Activated CD4-positive, alpha-beta T cell treated with anti-CD3 and anti-CD28 coated beads, Interleukin-10, Interleukin-2, amounts not matched to agents 100 ng/mL and 50 ng/mL, durations not matched to agents 16 hours and 8 hours (primary cell): ENCODE measurements at regions not wholly inside any gene's neighbourhood (a gene's known extent, or its start where the extent isn't known, plus 50 kb on each side); places are given as distances from the start of the nearest gene placed in this dataset.
A peak's percentile ranks its signal among the peaks of the same experiment; 100 is the strongest.

Experiments used
- DNase-seq: peaks from one replicate; pipeline ENCODE4 v3.0.0-alpha.2; 2020

DNA sequence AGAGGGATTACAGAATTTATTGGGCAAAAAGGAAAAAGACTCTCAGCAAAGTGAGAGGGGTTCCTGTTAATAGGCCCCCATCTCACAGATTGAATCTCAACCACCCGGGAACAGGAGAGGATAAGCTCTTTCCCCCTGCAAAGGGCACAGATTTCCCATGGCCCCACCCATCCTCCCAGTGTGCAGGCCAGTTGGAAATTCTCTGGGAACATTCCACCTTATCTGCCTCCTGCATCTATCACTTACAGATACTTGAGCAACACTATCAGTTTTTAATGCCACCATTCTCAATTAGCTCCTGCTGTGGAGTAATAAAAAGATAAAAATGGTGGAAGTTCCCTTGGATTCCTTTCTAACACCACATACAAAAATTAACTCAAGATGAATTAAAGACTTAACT is 350.0 kb upstream of the BCHE start:
- DNase-seq, result no peak

DNA sequence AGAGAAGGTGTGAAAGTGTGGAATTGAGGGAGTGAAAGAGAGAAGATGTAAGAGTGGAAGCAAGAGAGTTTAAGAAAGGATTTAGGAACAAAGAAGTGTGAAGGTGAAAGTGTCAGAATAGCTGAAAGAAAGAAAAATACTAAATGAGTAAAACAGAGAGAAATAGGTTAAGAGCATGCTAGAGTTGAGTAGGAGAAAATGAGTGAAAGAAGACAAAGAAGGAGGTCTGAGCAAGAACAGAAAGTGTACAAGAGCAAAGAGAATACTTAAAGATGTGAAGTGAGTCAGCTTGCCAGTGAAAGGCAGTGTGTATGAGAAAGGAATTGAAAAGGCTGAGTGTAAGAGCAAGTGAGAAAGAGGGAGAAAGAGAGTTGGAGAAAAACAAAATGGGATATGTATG is 348.8 kb upstream of the BCHE start:
- DNase-seq, result peak; percentile 16

DNA sequence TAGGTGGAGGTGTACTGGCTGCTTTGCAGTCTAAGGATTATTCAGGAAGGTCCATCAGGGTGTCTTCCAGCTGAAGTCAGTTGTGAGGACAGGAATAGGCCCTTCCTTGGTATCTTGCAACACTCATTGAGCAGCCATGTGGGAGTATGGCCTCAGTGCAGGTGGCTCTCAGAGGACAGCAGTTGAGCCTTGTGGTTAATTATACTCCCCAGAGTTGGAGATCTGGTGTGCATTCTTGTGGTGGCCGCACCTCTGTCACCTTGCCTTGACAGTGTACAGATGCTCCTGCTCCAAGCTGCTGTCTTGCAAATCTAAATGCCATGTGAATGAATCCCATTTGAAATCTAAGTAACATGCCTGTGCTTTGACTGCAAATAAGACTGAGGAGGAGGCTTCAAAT is 339.9 kb upstream of the BCHE start:
- no peak for DNase-seq

DNA sequence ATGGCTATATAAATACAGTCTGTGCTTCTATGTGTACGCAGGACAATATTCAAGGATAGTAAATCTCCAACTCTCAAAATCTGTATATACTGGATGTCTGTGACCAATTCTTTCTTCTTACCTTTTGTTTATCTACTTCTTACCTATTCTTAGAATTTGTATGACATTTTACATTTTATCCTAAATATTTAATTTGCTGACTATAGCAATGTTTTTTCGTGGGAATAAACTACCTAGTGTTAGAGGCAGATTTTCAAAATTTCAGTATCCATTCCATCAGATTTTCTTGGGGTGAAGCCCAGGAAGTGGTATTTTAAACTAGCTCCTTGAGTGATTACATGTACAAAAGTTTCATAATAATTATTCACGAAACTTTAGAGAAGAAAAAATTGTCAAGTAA is 334.5 kb upstream of the BCHE start:
- no peak for DNase-seq

DNA sequence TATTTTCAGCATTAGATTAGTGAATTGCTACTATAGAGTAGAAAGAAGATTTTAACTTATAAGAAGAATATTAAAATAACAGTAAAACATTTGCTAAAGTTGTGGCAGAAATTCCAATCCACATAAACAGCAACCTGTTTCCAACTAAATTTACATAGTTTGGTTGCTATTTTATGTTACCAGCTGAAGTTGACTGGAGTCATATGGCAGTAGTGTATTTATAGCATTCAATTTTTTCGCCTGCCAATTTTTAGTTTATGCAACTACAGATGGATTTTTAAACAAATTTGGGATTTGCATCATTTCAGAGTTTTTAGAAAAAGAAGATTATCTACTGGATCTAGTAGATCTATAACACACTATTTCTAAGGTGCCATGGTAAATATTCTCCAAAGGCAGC is 332.5 kb upstream of the BCHE start:
- DNase-seq, result no peak

DNA sequence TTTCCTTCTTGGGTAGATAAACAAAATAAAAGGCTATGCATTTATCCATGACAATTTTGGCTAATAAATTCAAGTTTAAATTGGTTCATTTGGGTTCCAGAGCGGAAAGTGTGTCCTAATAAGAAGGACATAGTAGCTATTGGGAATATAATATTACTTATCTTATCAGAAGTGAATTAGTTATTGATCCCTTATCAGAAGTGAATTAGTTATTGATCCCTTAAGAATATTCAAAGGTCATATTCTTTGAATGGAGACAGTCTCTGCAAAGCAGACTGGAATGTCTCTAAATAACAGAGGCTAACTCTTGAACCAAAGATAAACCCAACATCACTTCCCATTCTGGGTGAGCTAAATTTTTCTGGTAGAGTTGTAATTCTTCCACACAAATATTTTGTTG is 290.7 kb upstream of the BCHE start:
- no peak for DNase-seq

DNA sequence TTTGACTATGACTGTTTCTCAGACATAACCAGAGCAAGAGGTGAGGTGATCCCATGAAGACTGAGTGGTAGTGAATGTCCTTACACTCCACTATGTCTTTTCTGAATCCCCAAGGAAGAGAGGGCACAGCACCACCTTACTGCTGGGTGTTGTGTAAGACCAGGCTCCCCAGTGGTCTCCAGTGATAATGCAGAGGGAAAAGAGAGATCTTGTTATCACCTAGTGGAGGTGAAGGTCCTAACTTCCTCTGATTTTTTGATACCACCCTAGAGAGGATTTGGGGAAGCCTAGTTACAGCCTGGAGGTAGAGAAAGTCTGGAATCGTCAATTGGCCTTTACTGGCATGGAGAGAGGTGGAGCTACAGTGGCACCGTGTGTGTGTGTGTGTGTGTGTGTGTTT is 288.0 kb upstream of the BCHE start:
- DNase-seq, result no peak

DNA sequence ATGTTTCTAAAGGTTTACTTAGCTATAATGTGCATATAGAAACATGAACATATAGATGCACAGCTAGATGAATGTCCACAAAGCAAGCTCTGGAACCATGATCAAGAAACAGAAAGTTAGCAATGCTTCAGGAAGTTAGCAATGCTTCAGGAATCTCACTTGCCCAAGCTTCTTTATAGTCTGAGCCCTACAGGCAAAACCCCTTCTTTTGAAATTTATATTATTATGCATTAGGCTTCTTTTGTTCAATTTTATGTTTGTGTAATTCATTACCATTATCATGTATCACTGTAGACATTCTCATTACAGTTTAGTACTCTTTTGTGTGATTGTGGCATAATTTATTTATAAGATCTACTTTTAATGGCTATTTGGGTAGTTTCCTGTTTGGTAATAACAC is 286.4 kb upstream of the BCHE start:
- no peak for DNase-seq

DNA sequence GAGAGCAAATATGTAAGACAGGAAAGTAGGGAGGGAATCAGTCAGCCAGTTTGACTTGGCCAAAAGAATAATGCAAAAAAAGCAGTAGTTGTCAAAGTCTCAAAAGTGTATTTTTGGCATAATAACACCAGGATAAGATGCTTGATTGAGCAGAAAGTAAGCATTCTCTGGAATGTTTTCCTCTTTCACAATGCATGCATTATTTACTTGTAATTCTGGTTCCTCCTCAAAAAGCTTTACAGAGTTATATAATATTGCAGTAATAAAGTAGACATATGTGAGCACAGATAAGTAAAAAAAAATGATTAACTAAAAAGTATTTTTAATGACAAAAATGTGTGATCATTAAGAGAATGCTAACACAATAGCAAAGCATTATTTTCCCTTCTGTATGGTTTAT is 285.9 kb upstream of the BCHE start:
- no peak for DNase-seq

DNA sequence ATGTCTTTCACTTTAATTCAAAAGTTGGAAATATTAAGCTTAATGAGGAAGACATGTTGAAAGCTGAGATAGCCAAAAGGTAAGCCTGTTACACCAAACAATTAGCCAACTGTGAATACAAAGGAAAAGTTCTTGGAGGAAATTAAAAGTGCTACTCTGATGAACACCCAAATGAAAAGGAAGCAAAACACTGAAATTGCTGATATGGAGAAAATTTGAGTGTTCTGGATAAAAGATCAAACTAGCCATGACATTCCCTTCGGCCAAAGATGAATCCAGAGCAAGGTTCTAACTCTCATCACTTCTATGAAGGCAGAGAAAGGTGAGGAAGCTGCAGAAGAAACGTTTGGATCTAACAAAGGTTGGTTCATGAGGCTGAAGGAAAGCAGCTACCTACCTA is 280.8 kb upstream of the BCHE start:
- no peak for DNase-seq

DNA sequence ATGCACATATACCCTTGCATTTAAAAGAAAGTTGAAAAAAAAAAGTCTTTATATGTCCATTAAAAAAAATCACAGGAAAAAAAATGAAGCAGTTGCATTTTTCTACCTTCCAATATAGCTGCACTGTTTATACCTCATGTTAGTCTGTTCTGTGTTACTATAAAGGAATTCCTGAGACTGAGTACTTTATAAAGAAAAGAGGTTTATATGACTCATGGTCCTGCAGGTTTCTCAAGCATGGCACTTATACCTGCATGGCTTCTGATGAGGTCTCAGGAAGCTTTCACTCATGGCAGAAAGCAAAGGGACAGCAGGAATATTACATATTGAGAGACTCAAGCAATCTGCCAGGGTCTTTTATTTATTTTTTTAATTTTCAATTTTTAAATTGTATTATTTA is 277.2 kb upstream of the BCHE start:
- no peak for DNase-seq

DNA sequence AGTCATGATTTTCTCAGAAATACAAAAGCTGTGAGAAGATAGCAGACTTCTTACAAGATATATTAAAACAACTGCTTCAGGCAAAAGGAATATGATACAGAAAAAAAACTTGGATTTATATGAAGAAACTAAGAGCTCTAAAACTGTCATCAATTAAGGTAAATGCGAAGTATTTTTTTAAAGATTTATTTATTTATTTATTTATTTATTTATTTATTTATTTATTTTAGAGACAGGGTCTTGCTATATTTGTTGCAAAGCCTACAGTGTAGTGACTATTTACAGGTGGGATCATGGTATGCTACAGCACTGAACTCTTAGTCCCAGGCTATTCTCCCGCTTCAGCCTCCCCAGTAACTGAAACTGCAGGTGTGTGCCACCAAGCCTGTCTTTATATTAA is 274.3 kb upstream of the BCHE start:
- no peak for DNase-seq

DNA sequence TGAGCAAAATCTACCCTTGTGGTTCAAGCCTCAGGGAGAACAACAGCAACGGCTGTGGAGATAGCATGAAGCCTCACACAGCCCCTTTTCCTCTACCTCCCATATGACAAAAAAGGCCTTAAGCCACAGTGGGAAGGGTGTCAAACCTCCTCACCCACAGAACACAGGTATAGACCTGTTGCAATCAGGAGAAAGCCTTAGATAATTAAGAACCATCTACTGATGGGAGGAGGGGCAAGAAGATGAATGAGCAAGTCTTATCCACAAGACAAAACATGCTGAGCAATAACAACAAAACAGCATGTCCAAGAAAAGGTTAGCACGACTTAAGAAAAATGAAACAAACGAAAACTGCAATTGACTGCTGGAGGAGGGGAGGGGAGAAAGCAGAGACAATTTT is 272.9 kb upstream of the BCHE start:
- no peak for DNase-seq

DNA sequence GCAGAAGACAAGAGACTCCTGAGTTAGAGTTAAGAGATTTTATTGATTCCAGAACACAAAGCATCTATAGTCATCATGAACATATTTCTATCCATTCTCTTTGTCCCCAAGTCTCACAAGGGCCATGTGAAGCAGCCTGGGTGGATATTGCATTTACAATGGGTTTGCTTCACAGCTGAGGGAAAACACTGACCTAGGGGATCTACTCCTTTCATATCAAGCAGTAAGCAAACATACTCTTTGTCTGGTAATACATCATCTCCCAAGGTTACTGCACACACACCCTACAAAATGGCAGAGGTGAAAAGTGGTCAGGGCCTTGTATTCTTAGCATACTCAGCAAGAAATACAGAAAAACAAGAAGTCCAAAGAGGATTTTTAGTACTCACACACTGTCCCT is 267.7 kb upstream of the BCHE start:
- DNase-seq, result no peak

DNA sequence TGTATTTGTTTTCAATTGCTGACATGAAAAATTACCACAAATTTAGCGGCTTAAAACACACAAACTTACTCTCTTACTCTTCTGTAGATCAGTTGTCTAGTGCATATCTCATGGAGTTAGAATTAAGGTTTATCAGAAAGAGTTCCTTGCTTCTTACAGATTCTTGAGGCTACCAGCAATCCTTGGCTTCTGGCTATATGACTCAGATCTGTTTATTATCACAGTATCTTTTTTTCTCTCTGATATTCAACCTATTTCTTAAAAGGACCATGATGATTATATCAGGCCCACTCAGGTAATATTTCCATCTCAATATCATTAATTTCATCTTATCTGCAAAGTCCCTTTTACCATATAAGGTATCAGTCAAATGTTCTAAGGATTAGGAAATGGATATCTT is 263.5 kb upstream of the BCHE start:
- no peak for DNase-seq

DNA sequence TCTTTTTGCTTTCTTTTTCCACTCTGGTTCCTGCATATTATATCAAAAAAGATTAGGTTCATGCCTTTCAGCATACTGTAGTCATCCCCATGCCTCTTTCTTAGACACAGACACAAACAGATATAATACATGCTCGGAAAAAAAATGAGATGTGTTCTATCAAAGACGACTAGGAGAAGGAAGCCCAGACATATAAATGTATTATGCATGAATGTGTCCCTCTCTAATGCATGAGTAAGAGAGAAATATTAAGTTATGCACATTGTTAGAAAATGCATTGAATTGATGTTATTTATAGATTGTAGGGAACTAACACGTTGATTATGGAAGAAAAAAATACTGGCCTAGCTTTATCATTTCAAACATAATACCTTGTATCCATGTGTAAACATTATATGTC is 252.4 kb upstream of the BCHE start:
- DNase-seq, result no peak

DNA sequence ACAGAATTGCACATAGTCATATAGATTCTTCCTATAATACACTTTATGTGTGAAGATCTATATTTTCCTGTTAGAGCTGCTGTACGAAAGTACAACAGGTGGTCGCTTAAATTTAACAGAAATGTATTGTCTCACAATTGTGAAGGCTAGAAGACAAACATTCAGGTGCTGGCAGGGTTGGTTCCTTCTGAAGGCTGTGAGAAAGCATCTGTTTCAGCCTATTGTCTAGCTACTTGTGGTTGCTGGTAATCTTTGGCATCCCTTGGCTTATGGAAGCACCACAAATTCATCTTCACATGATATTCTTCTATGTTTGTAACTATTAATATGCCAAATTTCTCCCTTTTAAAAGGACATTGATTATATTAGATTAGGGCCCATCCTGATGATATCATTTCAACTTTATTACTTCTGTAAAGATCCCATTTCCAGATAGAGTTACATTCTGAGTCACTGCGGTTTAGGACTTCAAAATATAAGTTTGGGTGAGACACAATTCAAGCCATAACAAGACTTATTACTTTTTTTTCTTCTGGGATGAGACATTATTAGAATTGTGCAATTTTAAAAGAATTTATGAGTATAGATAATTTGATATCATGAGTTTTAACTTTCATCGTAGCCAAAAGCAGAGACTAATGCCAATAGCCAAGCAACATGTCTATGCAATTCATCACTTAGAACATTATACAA is 248.1 kb upstream of the BCHE start:
- DNase-seq, result no peak

DNA sequence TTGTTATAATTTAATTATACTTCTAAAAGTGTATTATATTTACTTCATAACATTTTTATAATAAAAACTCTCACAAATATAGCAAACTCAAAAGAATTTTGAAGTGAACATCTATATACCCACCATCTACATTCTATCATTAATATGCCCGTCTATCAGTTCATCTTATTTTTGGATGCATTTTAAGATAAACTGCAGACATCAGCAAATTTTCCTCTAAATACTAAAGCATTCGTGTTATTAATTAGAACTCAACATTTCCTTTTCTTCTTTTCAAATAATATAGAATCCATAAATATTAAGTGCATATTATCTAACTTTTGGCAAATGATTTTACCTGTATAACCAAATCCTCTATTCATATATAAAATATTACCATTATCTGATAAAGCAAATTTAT is 242.9 kb upstream of the BCHE start:
- no peak for DNase-seq

DNA sequence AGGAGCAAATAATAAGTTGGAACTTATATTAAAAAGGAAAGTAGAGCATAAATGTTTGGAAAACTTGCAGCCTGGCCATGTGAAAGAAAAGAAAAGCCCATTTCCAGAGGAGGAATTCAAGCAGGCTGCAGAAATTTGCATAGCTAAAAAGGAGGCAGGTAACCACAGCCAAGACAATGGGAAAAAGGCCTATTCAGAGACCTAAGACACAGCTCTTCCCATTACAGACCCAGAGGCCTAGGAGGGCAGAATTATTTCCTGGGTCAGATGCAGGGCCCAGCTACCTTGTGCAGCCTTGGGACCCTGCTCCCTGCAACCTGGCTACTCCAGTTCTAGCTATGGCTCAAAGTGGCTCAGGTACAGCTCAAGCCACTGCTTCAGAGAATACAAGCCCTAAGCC is 234.6 kb upstream of the BCHE start:
- no peak for DNase-seq

DNA sequence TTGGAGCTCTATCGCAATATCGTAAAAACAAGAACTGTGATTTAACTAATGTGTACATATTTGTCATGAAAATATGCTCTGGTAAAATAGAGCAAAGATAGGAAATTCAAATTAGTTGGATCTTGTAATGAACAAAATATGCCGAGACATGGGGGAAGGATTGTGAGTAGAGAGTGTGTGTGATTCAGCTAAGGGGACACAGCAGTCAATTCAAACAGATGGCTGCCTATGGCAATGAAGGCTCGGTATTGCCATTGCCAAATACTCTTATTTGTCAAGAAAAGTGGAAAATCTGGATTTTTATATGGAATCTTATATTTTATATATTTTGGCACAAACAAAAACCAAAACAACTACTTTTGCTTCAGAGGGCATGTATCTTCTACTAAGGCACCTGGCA is 227.3 kb upstream of the BCHE start:
- no peak for DNase-seq

DNA sequence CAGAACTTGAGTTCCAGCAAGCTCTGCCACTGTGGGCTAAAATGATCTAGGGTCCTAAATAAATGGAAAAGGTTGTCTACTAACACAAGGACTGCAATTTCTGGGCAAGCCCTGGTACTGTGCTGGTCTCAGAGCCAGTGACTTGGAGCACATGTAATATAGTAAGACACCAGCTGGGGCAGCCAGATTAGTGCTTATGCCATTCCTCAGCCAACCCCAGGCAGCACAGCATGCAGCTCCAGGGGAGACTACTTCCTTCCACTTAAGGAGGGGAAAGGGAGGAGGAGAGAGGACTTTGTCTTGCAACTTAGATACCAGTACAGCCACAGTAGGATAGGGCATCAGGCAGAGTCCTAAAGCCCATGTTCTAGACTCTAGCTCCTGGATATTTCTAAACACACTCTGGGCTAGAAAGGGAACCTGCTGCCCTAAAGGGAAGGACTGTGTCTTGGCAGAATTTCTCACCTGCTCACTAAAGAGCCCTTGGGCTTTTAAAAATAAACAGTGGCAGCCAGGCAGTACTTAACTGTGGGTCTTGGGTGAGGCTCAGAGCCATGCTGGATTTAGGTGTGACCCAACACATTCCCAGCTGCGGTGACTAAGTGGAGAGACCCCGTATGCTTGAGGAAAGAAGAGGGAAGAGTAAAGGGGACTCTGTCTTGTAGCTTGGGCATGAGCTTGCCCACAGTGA is 223.7 kb upstream of the BCHE start:
- no peak for DNase-seq

DNA sequence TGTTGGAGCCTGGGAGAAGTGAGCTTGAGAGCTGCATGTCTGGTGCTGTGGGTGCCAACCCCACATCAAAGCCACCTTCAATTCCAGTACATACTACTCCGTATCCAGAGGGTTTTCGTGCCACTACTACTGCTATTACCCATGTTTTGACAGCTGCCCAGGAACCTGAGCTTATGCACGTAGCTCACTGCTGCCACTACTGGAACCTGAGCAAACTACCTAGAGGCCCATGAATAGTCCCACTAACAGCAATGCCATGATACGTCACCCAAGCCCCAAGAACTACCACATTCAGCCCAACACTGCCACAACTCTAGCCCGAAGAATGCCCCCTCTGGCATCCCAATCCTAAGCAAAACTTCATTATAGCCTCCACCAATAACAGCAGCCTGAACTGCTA is 215.2 kb upstream of the BCHE start:
- DNase-seq, result no peak

DNA sequence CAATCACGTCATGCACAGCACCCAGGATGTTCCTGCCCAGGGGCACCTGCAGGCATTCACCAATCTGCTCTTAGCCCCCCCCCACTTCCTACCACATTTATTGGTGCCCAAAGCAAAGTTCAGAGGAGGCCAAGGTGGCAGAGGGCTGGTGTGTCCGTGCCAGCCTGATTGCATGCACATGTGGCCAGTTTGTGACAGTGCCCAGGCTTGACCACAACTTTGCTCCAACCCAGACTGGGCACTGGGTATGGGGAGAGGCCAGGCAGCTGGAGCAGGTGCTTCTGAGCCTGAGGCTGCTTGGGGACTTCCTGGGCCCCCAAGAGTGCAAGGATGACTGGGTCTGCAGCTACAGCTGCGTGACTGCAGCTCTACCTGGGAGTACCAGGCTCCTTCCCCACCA is 192.3 kb upstream of the BCHE start:
- no peak for DNase-seq

DNA sequence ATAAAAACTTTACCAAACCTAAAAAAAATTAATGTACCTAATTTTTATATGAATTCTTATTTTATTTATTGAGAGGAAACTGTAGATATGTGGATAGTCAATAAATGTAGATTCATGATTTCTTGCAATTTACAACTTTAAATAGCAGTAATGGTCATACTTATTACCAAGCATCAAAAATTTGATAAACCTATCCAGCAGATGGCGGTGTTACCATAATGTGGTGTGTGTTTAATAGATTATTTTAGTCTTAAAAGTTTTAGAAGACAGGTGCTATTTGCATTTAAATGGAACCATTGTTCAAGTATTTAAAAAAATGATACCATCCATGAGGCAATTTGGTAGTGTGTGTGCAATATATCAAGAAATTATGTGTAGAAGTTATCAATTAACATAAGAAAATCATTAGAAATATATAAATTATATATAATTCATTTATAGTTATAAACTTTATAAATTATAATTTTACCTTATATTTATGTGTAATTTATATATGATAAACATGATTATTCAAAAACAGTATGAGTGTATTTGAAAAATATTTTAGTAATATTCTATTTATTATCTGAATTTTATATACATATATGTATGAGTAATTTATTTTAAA is 176.0 kb upstream of the BCHE start:
- peak; percentile 28 for DNase-seq

DNA sequence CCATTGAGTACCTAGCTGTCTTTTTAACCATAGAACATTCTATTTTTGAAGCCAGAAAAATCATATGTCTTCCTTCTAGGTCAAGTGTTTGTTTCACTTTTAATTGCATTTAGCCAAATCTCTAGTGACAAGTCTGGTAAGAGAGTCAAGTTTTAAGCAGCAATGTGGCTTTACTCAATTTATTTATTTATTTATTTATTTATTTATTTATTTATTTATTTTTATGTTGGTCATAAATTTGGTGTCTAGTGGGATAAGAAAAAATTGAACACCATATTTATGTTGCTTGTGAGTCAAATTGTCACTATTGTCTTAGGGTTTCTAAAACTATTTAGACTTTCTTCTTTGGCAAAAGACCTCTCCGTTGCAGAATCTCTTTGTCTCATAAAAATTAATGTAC is 174.5 kb upstream of the BCHE start:
- DNase-seq, result no peak
